ENCODE measurements at regions not wholly inside any gene's neighbourhood (a gene's known extent, or its start where the extent isn't known, plus 50 kb on each side); places are given as distances from the start of the nearest gene placed in this dataset.
A peak's percentile ranks its signal among the peaks of the same experiment; 100 is the strongest.

DNA sequence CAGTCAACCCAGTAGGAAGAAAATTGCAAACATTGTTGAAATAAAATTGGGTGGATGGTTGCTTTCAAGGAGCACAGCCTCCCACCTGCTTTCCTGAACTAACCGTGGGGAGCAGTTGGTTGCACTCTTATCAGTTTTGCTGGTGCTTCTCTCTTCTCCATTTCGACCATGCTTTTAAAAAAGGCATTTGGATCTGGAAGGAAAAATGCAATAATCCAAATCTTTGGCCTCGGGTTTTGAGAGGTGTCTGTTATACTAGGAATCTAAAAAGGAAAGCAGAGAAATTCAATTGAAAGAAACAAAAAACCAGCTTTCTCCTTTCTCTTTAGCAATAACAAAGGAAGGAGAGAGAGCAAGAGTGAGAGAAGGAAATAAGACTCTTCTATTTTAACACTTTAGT, 113.6 kb upstream of the ARGLU1 start:
- H3K36me3 ChIP-seq (ENCODE audit: control insufficient read depth, insufficient read depth, low read length), result no peaks in the 10 kb centered on the region
- no peak overlapping the region for H3K9ac ChIP-seq (ENCODE audit: extremely low read depth, low read length, poor library complexity, severe bottlenecking)
- no peaks in the 10 kb centered on the region for H3K9me3 ChIP-seq (ENCODE audit: control insufficient read depth, low read length)
- Mint-ChIP-seq H3K27ac (no peak overlapping the region), H3K36me3 (ENCODE audit: low read depth) (no peaks in the 10 kb centered on the region), H3K4me3 (no peak overlapping the region), H3K27me3 (ENCODE audit: insufficient read depth) (peaks cover 8% of the 10 kb centered on the region), H3K4me1 (peaks cover 25% of the 10 kb centered on the region), H3K9me3 (no peaks in the 10 kb centered on the region)
- H3K4me1 ChIP-seq (ENCODE audit: control insufficient read depth, insufficient read depth, low read length), result no peaks in the 10 kb centered on the region
- 40 to 65% methylated on average over 1 to 3 of the region's 3 CpGs for WGBS, 2 experiments (ENCODE audit: insufficient coverage in 1 of 2, insufficient read length in 1 of 2)
- no peak for DNase-seq
- no peak overlapping the region for H3K4me3 ChIP-seq (ENCODE audit: low read length)
- peak overlapping the region; percentile 98 for H3K27ac ChIP-seq (ENCODE audit: low read depth, low read length)
- TF ChIP-seq, protein P1, sequence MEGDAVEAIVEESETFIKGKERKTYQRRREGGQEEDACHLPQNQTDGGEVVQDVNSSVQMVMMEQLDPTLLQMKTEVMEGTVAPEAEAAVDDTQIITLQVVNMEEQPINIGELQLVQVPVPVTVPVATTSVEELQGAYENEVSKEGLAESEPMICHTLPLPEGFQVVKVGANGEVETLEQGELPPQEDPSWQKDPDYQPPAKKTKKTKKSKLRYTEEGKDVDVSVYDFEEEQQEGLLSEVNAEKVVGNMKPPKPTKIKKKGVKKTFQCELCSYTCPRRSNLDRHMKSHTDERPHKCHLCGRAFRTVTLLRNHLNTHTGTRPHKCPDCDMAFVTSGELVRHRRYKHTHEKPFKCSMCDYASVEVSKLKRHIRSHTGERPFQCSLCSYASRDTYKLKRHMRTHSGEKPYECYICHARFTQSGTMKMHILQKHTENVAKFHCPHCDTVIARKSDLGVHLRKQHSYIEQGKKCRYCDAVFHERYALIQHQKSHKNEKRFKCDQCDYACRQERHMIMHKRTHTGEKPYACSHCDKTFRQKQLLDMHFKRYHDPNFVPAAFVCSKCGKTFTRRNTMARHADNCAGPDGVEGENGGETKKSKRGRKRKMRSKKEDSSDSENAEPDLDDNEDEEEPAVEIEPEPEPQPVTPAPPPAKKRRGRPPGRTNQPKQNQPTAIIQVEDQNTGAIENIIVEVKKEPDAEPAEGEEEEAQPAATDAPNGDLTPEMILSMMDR (conservative IDR thresholded peaks at IDR 0.05), result no peak
- no peaks in the 10 kb centered on the region for H3K27me3 ChIP-seq (ENCODE audit: control insufficient read depth, insufficient read depth, low read length, poor library complexity, severe bottlenecking)

DNA sequence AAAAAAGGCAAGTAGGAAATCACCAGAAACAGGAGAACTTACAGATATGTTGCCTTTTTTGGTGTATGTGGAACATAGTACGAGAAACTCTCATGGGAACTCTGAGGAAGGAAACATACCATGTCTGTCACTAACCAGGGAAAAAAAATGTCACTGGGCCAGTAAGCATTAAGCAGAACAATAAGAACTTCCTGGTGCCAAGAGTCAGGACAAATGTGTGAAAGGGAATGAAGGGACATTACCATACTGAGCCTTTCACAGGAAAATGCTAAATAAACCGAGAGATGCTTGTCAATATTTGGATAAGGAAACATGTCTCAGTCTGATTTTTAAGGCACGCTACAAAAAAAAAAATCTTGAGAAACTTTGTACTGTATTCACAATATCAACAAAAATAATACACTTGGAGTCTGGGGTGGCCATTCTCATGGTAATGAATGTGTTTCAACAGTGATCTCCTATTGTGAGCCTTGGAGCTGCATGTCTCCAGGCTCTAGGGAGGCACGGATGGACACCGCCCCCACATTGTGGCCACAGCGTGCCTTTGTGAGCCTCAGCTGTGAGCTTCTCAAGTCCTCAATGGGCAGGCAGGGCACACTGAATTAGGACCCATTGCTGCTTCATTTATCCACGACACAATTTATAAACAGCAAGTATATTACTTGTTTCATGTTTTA, 113.0 kb upstream of the ARGLU1 start:
- H3K4me3 ChIP-seq (ENCODE audit: low read length), result no peak overlapping the region
- TF ChIP-seq, protein P1 (conservative IDR thresholded peaks at IDR 0.05), result no peak
- no peaks in the 10 kb centered on the region for H3K4me1 ChIP-seq (ENCODE audit: control insufficient read depth, insufficient read depth, low read length)
- no peaks in the 10 kb centered on the region for H3K9me3 ChIP-seq (ENCODE audit: control insufficient read depth, low read length)
- no peaks in the 10 kb centered on the region for H3K36me3 ChIP-seq (ENCODE audit: control insufficient read depth, insufficient read depth, low read length)
- peak overlapping the region; percentile 98 for H3K27ac ChIP-seq (ENCODE audit: low read depth, low read length)
- H3K9ac ChIP-seq (ENCODE audit: extremely low read depth, low read length, poor library complexity, severe bottlenecking), result no peak overlapping the region
- DNase-seq, result peak; percentile 92
- H3K36me3 Mint-ChIP-seq (ENCODE audit: low read depth), result no peaks in the 10 kb centered on the region
- no peaks in the 10 kb centered on the region for H3K9me3 Mint-ChIP-seq
- WGBS, 2 experiments (ENCODE audit: insufficient coverage in 1 of 2, insufficient read length in 1 of 2), result 13 to 23% methylated on average over 1 to 6 of the region's 7 CpGs
- H3K27me3 ChIP-seq (ENCODE audit: control insufficient read depth, insufficient read depth, low read length, poor library complexity, severe bottlenecking), result no peaks in the 10 kb centered on the region
- no peak overlapping the region for H3K4me3 Mint-ChIP-seq
- H3K27ac Mint-ChIP-seq, result no peak overlapping the region
- H3K4me1 Mint-ChIP-seq, result peaks cover 22% of the 10 kb centered on the region
- H3K27me3 Mint-ChIP-seq (ENCODE audit: insufficient read depth), result peaks cover 5% of the 10 kb centered on the region

DNA sequence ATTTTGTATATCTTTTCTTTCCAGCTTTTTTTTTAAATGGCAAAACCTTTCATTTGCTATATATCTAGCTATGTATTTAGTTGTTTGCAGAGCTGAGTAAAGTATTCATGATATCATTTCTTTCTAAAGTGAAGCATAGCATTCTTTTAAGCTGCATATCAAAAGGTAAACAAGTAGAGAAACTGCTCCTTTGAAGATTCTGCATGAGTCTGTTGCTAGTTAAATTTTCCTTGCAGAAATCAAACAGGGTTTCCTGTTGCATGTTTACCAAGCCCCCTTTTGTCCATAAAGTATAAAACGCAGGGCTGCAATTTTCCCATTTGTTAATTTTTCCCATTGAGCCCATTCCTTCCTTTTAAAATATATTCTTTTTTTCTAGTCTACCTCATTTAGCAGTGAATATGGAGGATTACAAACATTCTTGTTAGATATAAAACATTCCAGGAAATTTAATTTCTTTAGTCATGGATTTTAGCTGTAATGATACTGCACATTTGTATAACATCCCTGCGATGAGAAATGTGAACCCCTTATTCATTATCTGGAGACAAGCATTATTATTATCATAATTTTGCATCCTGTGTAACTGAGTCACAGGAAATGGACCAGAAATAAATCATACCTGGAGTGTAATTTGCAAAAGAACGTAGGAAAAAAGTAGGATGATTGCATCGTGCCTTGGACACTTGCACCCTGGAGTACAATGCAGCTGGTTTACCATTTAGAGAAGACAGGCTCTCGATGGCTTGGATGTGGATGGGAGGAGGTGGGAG, 110.9 kb upstream of the ARGLU1 start:
- H3K4me1 ChIP-seq (ENCODE audit: control insufficient read depth, insufficient read depth, low read length), result no peaks in the 10 kb centered on the region
- H3K9me3 ChIP-seq (ENCODE audit: control insufficient read depth, low read length), result no peaks in the 10 kb centered on the region
- H3K4me3 ChIP-seq (ENCODE audit: low read length), result no peak overlapping the region
- H3K27me3 ChIP-seq (ENCODE audit: control insufficient read depth, insufficient read depth, low read length, poor library complexity, severe bottlenecking), result no peaks in the 10 kb centered on the region
- Mint-ChIP-seq H3K4me3 (no peak overlapping the region), H3K9me3 (no peaks in the 10 kb centered on the region), H3K36me3 (ENCODE audit: low read depth) (no peaks in the 10 kb centered on the region), H3K27ac (no peak overlapping the region), H3K27me3 (ENCODE audit: insufficient read depth) (peaks cover 5% of the 10 kb centered on the region), H3K4me1 (peaks cover 22% of the 10 kb centered on the region)
- no peak for DNase-seq
- 93 to 96% methylated on average over 2 to 5 of the region's 5 CpGs for WGBS, 2 experiments (ENCODE audit: insufficient coverage in 1 of 2, insufficient read length in 1 of 2)
- no peak overlapping the region for H3K27ac ChIP-seq (ENCODE audit: low read depth, low read length)
- H3K9ac ChIP-seq (ENCODE audit: extremely low read depth, low read length, poor library complexity, severe bottlenecking), result no peak overlapping the region
- no peaks in the 10 kb centered on the region for H3K36me3 ChIP-seq (ENCODE audit: control insufficient read depth, insufficient read depth, low read length)
- TF ChIP-seq, protein P1 (conservative IDR thresholded peaks at IDR 0.05), result no peak
